MM.1S (cell line): ENCODE measurements at regions not wholly inside any gene's neighbourhood (a gene's known extent, or its start where the extent isn't known, plus 50 kb on each side); places are given as distances from the start of the nearest gene placed in this dataset.

Experiments
- DNase-seq: peaks from one replicate; pipeline ENCODE4 v3.0.0-alpha.2; 2015
- H2AFZ ChIP-seq: fragments of 300-600 bp; sonication (generic); 2 replicates; pipeline ENCODE4 v1.6.0; 2016; ENCODE audit warnings: antibody characterized with exemption, low read length
- H3F3A ChIP-seq: fragments of 300-600 bp; sonication (generic); 2 replicates; pipeline ENCODE4 v1.6.1; 2016; ENCODE audit warnings: mild to moderate bottlenecking, antibody characterized with exemption, low read length, moderate library complexity, mixed read lengths; ENCODE audit not compliant: insufficient read depth
- H3K27ac ChIP-seq: fragments of 300-600 bp; sonication (generic); 2 replicates; pipeline ENCODE4 v1.5.1; 2016; ENCODE audit warnings: mild to moderate bottlenecking, low read length
- H3K27me3 ChIP-seq: fragments of 300-600 bp; sonication (generic); replicated peaks from 2 replicates; pipeline ENCODE4 v1.6.0; 2016; ENCODE audit warnings: low read length; ENCODE audit not compliant: insufficient read depth
- H3K36me3 ChIP-seq: fragments of 300-600 bp; sonication (generic); replicated peaks from 2 replicates; pipeline ENCODE4 v1.6.1; 2016; ENCODE audit warnings: mild to moderate bottlenecking, low read length, mixed read lengths; ENCODE audit not compliant: insufficient read depth
- H3K4me1 ChIP-seq: fragments of 300-600 bp; sonication (generic); 2 replicates; pipeline ENCODE4 v1.6.1; 2016; ENCODE audit warnings: low read length, mixed read lengths
- H3K4me2 ChIP-seq: fragments of 300-600 bp; sonication (generic); 2 replicates; pipeline ENCODE4 v1.6.0; 2016; ENCODE audit warnings: low read depth, low read length
- H3K4me3 ChIP-seq: fragments of 300-600 bp; sonication (generic); 2 replicates; pipeline ENCODE4 v1.5.1; 2016; ENCODE audit warnings: low read length, mixed read lengths
- H3K79me2 ChIP-seq: fragments of 300-600 bp; sonication (generic); 2 replicates; pipeline ENCODE4 v1.6.1; 2016; ENCODE audit warnings: mixed run types, low read length, mixed read lengths
- H3K9ac ChIP-seq: fragments of 300-600 bp; sonication (generic); 2 replicates; pipeline ENCODE4 v1.6.1; 2016; ENCODE audit warnings: low read length, mixed read lengths
- H3K9me2 ChIP-seq: fragments of 300-600 bp; sonication (generic); replicated peaks from 2 replicates; pipeline ENCODE4 v1.6.1; 2016; ENCODE audit warnings: mild to moderate bottlenecking, low read length, mixed read lengths; ENCODE audit not compliant: insufficient read depth
- H3K9me3 ChIP-seq: fragments of 300-600 bp; sonication (generic); replicated peaks from 2 replicates; pipeline ENCODE4 v1.6.1; 2016; ENCODE audit warnings: mild to moderate bottlenecking, low read length, mixed read lengths; ENCODE audit not compliant: insufficient read depth
- H4K20me1 ChIP-seq: fragments of 300-600 bp; sonication (generic); 2 replicates; pipeline ENCODE4 v1.6.1; 2016; ENCODE audit warnings: mild to moderate bottlenecking, low read length, moderate library complexity, mixed read lengths; ENCODE audit not compliant: insufficient read depth
- EZH2 ChIP-seq: fragments of 300-600 bp; sonication (generic); optimal IDR thresholded peaks from 2 replicates; pipeline ENCODE3; 2017; ENCODE audit warnings: low read depth, mild to moderate bottlenecking, antibody characterized with exemption, low read length, mixed read lengths
- EZH2phosphoT487 ChIP-seq: fragments of 300-600 bp; sonication (generic); IDR thresholded peaks from 2 replicates; pipeline ENCODE4 v1.6.1; 2018; ENCODE audit warnings: antibody characterized with exemption, low read length
- TF ChIP-seq, protein P1 (sequence below): fragments of 300-600 bp; sonication (generic); IDR thresholded peaks from 2 replicates; pipeline ENCODE4 v1.5.1; 2016; ENCODE audit warnings: antibody characterized with exemption, low read length, mixed read lengths

DNA sequence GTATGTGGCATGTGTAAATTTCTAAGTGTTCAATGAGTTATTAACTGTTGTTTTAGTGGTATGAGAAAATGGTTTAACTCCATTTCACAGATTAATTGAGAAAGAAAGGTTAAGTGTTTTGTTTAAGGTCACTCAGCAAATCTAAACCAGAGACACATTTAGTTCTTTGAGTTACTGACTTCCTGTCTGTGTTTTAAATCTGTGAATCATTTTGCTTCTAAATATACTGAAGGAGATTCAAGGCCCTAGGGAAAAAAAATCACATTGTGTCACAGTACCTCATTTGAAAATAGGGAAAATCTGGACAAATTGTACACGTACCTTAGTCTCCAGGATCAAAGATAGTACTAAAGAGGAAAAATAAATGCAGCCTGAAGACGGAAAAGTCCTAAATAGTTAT is 368.2 kb downstream of the TMEM161B start:
- Histone ChIP-seq H3K4me1 (no peaks in the 10 kb centered on the region), H3K9ac (no peak overlapping the region), H3F3A (no peaks in the 10 kb centered on the region), H2AFZ (no peak overlapping the region), H3K36me3 (no peaks in the 10 kb centered on the region), H3K9me2 (no peaks in the 10 kb centered on the region), H3K79me2 (no peaks in the 10 kb centered on the region), H4K20me1 (no peaks in the 10 kb centered on the region), H3K9me3 (no peaks in the 10 kb centered on the region), H3K4me3 (no peak overlapping the region), H3K27me3 (no peaks in the 10 kb centered on the region), H3K27ac (no peak overlapping the region), H3K4me2 (no peak overlapping the region)
- no peak for TF ChIP-seq EZH2
- no peak for TF ChIP-seq EZH2phosphoT487
- TF ChIP-seq, protein P1, sequence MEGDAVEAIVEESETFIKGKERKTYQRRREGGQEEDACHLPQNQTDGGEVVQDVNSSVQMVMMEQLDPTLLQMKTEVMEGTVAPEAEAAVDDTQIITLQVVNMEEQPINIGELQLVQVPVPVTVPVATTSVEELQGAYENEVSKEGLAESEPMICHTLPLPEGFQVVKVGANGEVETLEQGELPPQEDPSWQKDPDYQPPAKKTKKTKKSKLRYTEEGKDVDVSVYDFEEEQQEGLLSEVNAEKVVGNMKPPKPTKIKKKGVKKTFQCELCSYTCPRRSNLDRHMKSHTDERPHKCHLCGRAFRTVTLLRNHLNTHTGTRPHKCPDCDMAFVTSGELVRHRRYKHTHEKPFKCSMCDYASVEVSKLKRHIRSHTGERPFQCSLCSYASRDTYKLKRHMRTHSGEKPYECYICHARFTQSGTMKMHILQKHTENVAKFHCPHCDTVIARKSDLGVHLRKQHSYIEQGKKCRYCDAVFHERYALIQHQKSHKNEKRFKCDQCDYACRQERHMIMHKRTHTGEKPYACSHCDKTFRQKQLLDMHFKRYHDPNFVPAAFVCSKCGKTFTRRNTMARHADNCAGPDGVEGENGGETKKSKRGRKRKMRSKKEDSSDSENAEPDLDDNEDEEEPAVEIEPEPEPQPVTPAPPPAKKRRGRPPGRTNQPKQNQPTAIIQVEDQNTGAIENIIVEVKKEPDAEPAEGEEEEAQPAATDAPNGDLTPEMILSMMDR: no peak
- no peak for DNase-seq

DNA sequence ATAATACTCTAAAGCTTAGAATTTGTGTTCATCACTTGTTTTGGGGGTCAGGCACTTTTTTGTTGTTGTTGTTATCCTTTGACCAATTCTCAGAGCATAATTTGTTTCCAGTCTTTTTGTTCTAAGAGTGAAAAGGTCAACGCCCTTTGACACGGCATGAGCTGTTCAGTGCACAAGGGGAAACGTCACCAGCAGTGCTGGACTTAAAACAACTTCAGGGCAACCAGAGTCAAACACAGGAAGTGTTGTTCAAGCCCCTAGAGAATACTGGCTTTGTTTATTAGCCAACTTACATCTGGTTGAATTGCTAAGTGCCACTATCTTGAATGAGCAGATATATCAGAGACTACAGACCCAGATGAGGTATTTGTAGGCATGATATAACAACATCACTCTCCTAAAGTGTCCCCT is 368.9 kb downstream of the TMEM161B start:
- no peak for DNase-seq
- Histone ChIP-seq H3K36me3 (no peaks in the 10 kb centered on the region), H3K4me2 (no peak overlapping the region), H4K20me1 (no peaks in the 10 kb centered on the region), H3K4me1 (no peaks in the 10 kb centered on the region), H3K27ac (no peak overlapping the region), H3K9ac (no peak overlapping the region), H3K9me3 (no peaks in the 10 kb centered on the region), H3K27me3 (no peaks in the 10 kb centered on the region), H3K4me3 (no peak overlapping the region), H3K9me2 (no peaks in the 10 kb centered on the region), H3F3A (no peaks in the 10 kb centered on the region), H3K79me2 (no peaks in the 10 kb centered on the region), H2AFZ (no peak overlapping the region)
- TF ChIP-seq, protein P1: no peak
- TF ChIP-seq EZH2phosphoT487 (no peak), EZH2 (no peak)

DNA sequence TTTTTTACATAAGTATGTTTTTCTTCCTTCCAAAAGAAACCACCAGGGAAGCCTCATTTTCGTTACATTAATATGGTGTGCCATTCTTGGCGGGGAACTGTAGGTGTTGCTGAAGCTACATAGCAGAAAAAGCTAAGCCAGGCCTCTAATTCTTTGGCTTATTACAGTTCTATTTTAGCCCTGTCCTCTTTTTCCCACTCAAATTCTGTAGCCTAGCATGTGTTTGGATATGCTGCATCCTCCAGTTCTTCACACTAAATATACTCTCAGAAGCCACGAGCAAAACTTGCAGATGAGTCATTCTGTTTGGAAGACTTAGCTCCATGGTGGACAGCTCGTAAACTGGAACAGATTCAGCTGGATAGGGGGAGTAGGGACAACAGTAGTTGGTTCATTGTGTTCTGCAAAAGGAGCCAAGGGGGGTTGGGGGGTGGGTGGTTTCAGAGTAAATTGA is 369.4 kb downstream of the TMEM161B start:
- no peak overlapping the region for H3K9ac ChIP-seq
- no peak overlapping the region for H3K27ac ChIP-seq
- no peak overlapping the region for H3K4me3 ChIP-seq
- H3K4me2 ChIP-seq: no peak overlapping the region
- H3K9me3 ChIP-seq: no peaks in the 10 kb centered on the region
- H3K79me2 ChIP-seq: no peaks in the 10 kb centered on the region
- no peak overlapping the region for H2AFZ ChIP-seq
- no peaks in the 10 kb centered on the region for H3K9me2 ChIP-seq
- DNase-seq: no peak
- H3K4me1 ChIP-seq: no peaks in the 10 kb centered on the region
- no peaks in the 10 kb centered on the region for H3F3A ChIP-seq
- no peaks in the 10 kb centered on the region for H3K36me3 ChIP-seq
- no peak for TF ChIP-seq EZH2
- TF ChIP-seq, protein P1: no peak
- TF ChIP-seq EZH2phosphoT487: no peak
- H4K20me1 ChIP-seq: no peaks in the 10 kb centered on the region
- no peaks in the 10 kb centered on the region for H3K27me3 ChIP-seq
